DND-41 (cell line): ENCODE measurements at regions not wholly inside any gene's neighbourhood (a gene's known extent, or its start where the extent isn't known, plus 50 kb on each side); places are given as distances from the start of the nearest gene placed in this dataset.

Experiments
- ATAC-seq: fragments of 200-7000 bp; cut with Tn5 transposase; 3 replicates; pipeline ENCODE4 v1.9.1; 2021; ENCODE audit warnings: low read depth; ENCODE audit not compliant: insufficient read depth
- DNase-seq: peaks from one replicate; pipeline ENCODE4 v3.0.0-alpha.2; 2020
- H2AFZ ChIP-seq: 2 replicates; pipeline ENCODE4 v1.6.0; 2012; ENCODE audit warnings: low read depth, low read length
- H3K27ac ChIP-seq: 2 replicates; pipeline ENCODE4 v1.5.1; 2012; ENCODE audit warnings: low read length, inconsistent platforms
- H3K27me3 ChIP-seq: fragments of 200-600 bp; sonication (generic); 2 replicates; pipeline ENCODE4 v1.6.0; 2012; ENCODE audit warnings: low read length, mild to moderate bottlenecking, inconsistent platforms; ENCODE audit not compliant: insufficient read depth, poor library complexity
- H3K36me3 ChIP-seq: 2 replicates; pipeline ENCODE4 v1.5.1; 2012; ENCODE audit warnings: low read length, inconsistent platforms; ENCODE audit not compliant: insufficient read depth
- H3K4me1 ChIP-seq: 2 replicates; pipeline ENCODE4 v1.5.1; 2012; ENCODE audit warnings: mild to moderate bottlenecking, low read length; ENCODE audit not compliant: insufficient read depth
- H3K4me2 ChIP-seq: 2 replicates; pipeline ENCODE4 v1.6.0; 2012; ENCODE audit warnings: mild to moderate bottlenecking, moderate library complexity, low read length, inconsistent platforms; ENCODE audit not compliant: insufficient read depth
- H3K4me3 ChIP-seq, 2 experiments: fragments of 200-600 bp in 1 of 2; shearing (Covaris generic) in 1 of 2; 2 replicates each; pipeline ENCODE4 v1.5.1; 2012 to 2016; ENCODE audit warnings: inconsistent platforms in 2 of 2, low read length in 2 of 2, mild to moderate bottlenecking in 2 of 2, low read depth in 1 of 2, moderate library complexity in 1 of 2
- H3K79me2 ChIP-seq: 2 replicates; pipeline ENCODE4 v1.6.0; 2012; ENCODE audit warnings: low read length, inconsistent platforms; ENCODE audit not compliant: insufficient read depth
- H3K9ac ChIP-seq: 2 replicates; pipeline ENCODE4 v1.6.0; 2012; ENCODE audit warnings: low read depth, mild to moderate bottlenecking, inconsistent platforms, low read length, moderate library complexity
- H3K9me3 ChIP-seq: 2 replicates; pipeline ENCODE4 v1.5.1; 2012; ENCODE audit warnings: low read length, moderate library complexity, mild to moderate bottlenecking, inconsistent platforms; ENCODE audit not compliant: insufficient read depth, severe bottlenecking
- H4K20me1 ChIP-seq: 2 replicates; pipeline ENCODE4 v1.6.0; 2012; ENCODE audit warnings: low read length; ENCODE audit not compliant: insufficient read depth
- CTCF ChIP-seq: IDR thresholded peaks from 2 replicates; pipeline ENCODE4 v1.5.1; 2012; ENCODE audit warnings: borderline replicate concordance, low read length, moderate library complexity, mild to moderate bottlenecking; ENCODE audit not compliant: poor library complexity, severe bottlenecking; ENCODE audit errors: extremely low read depth
- EZH2 ChIP-seq: IDR thresholded peaks from 3 replicates; pipeline ENCODE4 v1.6.1; 2012; ENCODE audit warnings: borderline replicate concordance, low read depth, mild to moderate bottlenecking, moderate library complexity, low read length, inconsistent platforms; ENCODE audit not compliant: severe bottlenecking

GRCh38 chr18:41720226-41720625 lies 234.8 kb upstream of the PIK3C3 start:
- no peaks in the 10 kb centered on the region for H3K9me3 ChIP-seq
- TF ChIP-seq EZH2 (no peak), CTCF (no peak)
- H2AFZ ChIP-seq, result no peak overlapping the region
- H4K20me1 ChIP-seq, result no peaks in the 10 kb centered on the region
- no peak overlapping the region for H3K4me2 ChIP-seq
- no peak for DNase-seq
- H3K4me3 ChIP-seq, result no peak overlapping the region
- ATAC-seq, result no peak
- H3K79me2 ChIP-seq, result no peaks in the 10 kb centered on the region
- H3K27ac ChIP-seq, result no peak overlapping the region
- no peak overlapping the region for H3K9ac ChIP-seq
- no peaks in the 10 kb centered on the region for H3K27me3 ChIP-seq
- no peaks in the 10 kb centered on the region for H3K36me3 ChIP-seq
- H3K4me1 ChIP-seq, result no peaks in the 10 kb centered on the region

- Histone ChIP-seq H3K36me3 (no peaks in the 10 kb centered on the region), H3K79me2 (no peaks in the 10 kb centered on the region), H2AFZ (no peak overlapping the region), H3K27me3 (no peaks in the 10 kb centered on the region), H3K9ac (no peak overlapping the region), H3K4me2 (no peak overlapping the region), H3K4me3 (no peak overlapping the region), H3K9me3 (no peaks in the 10 kb centered on the region), H4K20me1 (no peaks in the 10 kb centered on the region), H3K4me1 (no peaks in the 10 kb centered on the region), H3K27ac (no peak overlapping the region)
- no peak for DNase-seq
- TF ChIP-seq EZH2 (no peak), CTCF (no peak)
- no peak for ATAC-seq
These were observed 235.2 kb upstream of the PIK3C3 start for GRCh38 chr18:41719808-41720207.

- Histone ChIP-seq H2AFZ (no peak overlapping the region), H3K4me2 (no peak overlapping the region), H3K79me2 (no peaks in the 10 kb centered on the region), H3K9ac (no peak overlapping the region), H3K4me1 (no peaks in the 10 kb centered on the region), H3K9me3 (no peaks in the 10 kb centered on the region), H3K27ac (no peak overlapping the region), H4K20me1 (no peaks in the 10 kb centered on the region), H3K4me3 (no peak overlapping the region), H3K36me3 (no peaks in the 10 kb centered on the region), H3K27me3 (no peaks in the 10 kb centered on the region)
- TF ChIP-seq EZH2 (no peak), CTCF (no peak)
- ATAC-seq (no peak), DNase-seq (no peak)
These were observed 240.2 kb upstream of the PIK3C3 start for GRCh38 chr18:41714872-41715271.
